GM21390 (cell line): ENCODE measurements at regions not wholly inside any gene's neighbourhood (a gene's known extent, or its start where the extent isn't known, plus 50 kb on each side); places are given as distances from the start of the nearest gene placed in this dataset.

Source experiments
- ATAC-seq: cut with Tn5 transposase; IDR thresholded peaks from one replicate; pipeline ENCODE4 v1.9.1; 2021; ENCODE audit not compliant: unreplicated experiment

DNA sequence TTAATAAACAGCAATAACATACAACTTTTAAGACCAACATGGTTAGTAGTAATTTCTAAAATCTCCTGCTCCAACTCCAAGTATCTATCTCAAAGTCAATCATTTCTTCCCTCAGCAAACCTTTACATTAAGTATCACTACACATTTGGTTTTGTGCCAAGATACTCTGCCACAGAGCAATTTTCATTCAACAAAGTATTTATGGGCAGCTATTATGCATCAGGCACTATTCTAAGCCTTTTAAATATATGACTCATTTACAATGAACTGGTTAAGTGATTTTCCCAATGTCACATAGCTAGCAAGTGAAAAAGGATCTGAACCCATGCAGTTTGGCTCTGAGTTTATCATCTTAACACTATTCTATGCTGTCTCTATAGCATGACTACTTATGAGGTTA lies 264.3 kb downstream of the NOL4 start:
- ATAC-seq, result no peak

DNA sequence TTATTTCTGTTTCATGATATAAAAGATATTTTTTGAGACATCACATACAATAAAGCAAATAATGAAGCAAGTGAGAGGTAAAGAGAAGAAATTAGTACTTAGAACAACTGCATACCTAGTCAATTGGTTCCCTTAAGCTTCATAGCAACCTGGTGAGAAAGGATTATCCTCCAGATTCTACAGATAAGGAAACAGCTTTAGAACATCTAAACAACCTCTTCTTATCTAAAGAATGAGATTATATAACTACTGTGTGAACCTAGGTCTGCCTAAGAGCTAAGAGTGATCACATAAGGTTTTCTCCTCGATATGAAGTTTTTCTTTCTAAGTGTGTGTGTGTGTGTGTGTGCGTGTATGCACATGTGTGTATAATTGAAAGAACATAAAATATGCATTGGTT lies 265.1 kb downstream of the NOL4 start:
- ATAC-seq, result no peak

DNA sequence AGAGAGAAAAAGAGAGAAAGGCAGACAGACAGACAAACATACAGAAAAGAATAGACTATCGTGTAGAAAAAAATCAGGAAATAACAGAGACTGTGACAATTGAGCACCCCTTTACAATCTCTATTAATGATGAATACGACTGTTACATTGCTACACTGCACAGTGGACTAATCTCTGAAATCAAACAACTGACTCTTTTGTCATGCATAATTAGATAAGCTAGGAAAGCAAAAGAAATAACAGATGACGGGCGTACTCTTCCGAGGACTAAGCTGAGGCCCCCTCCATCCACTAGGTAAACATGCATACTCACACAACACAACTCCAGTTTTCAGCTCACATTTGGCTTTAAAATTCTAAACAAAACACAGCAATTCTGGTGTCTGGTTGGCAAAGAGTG lies 267.0 kb downstream of the NOL4 start:
- no peak for ATAC-seq

DNA sequence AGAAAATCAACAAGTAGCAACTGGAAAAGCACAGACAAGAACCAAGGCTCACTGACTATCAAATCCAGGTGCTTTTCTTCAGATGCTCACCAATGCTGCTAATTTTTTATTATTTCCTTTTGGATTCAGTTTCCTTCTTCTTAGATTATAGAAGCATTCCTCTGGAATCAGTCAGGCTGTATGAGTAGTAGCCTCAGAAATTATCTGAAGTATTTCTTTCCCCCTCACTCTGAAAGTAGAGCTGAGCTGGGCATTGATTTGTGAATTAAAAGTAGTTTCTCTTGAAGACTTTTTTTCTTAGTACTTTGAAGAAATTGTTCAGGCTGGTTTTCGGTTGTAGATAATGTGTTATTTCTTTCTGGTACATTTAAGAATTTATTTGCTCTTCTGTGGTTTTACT lies 273.7 kb downstream of the NOL4 start:
- ATAC-seq, result no peak

DNA sequence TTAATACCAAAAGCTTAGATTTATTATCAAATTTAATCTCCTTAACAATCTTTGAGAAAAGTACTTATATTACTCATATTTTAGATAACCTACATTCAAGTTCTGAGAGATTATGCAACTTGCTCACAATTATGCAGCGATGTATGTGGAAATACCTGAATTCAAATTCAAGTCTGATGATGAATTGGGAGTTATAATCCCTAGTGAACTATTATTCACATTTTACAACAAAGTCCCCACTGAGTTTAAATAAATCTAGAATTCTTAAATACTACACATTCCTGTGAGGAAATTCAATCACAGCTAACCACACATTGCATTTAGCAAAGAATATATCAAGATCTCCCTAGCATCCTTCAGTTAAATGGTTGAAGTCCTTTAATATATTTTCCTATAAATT lies 278.4 kb downstream of the NOL4 start:
- no peak for ATAC-seq

DNA sequence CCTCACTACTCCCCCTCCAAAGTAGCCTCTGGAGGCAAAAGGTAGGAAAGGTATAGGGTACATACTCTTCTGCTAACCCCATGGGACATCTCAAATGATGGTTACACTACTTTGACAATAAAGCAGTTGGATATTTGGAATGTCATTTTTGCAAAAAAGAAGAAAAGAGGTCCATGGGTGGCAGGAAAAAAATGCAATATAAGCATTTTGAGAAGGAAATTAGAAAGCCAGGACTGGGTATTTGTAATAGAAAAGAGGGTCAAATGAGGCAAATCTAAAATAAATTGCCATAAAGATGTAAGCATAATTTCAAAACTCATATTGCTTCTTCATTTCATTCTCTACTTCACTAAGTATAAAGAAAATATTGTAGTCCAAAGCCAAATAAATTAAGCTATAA lies 280.2 kb downstream of the NOL4 start:
- no peak for ATAC-seq

DNA sequence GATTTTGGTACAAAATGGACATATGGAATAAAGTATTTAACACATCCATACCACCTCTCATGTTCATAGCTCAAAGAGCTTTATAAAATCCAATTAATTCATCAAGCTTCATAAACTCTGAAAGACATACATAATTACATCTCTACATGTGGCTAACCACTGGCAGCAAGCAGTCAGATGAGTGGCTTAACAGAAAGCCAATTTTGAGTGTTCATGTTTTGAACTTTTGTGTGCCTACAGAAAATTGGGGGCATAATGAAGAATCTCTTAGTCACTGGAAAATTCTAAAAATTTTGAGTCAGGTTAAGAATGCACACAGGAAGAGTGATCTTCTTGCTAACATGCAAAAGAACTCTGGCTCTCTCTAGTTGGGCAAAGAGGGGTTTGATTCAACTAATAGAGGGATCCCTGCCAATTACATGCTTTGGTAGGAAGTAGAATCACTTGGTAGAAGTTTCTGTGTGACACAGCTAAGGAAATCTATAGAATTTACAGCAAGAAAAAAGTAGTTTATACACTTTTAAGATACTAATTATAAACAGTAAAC lies 287.4 kb downstream of the NOL4 start:
- no peak for ATAC-seq

DNA sequence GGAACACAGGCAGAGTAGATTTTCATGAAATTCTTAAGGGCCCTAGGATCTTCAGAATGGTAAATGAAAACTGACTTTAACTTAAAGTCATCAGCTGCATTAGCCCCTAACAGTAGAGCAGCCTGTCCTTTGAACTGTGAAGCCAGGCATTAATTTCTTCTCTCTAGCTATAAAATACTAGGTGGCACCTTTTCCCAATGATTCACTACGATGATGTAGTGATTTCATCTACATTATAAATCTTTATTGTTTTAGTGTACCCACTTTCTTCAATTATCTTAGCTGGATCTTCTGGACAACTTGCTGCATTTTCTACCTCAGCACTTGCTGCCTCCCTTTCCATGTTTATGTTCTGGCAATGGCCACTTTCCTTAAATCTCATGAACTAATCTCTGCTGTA lies 290.5 kb downstream of the NOL4 start:
- ATAC-seq, result no peak

DNA sequence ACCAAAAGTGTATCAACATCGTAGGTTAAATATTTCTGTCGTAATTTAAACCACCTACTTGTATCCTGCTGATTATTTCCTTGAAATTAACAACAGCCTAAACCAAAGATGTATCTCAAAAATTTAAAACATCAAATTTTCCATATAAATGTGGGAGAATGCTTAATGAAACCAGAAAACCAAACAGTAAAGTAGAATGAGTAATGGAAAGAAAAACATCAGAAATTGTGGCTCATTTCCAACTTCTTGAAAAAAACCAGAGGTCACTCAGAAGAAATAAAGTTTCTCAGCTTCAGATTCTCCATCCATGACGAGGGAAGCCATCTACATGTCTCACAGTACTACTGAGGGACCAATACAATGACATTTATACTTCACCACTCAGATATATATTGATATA lies 296.5 kb downstream of the NOL4 start:
- ATAC-seq, result no peak

DNA sequence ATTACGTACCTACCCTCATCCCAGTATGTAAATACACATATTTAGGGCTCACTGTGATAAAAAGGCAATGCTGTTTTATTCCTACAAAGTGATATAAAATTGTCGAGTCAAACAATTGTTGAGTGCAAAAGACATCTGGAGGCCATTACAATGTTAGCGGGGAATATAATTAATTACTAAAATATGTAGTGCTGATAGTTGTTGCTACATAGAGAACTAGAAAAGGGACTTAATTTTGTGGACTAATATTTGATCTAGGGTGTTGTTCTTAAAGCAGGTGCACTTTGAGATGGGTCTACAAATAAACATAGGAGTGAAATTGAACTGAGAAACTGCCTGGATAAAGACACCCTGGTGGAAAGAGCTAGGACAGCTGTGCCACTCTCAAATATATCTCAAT lies 300.1 kb downstream of the NOL4 start:
- ATAC-seq, result no peak

DNA sequence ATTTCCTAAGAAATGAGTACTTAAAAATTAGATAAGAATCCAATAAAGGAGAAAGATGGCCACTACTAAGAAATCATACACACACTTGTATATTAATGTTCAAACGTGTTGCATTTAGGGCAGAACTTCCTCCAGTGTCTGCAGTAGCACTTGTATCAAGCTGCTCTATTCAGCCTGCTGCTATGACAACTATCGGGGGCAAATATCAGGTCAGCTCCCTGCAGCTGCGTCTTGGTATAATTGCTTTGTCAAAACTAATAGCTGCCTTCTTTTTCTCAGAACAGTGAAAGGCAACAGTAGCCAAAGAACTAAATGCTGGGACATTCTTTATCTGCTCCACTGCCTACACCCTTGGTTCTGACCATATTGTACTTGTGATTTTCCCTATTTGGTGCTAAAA lies 300.7 kb downstream of the NOL4 start:
- no peak for ATAC-seq

DNA sequence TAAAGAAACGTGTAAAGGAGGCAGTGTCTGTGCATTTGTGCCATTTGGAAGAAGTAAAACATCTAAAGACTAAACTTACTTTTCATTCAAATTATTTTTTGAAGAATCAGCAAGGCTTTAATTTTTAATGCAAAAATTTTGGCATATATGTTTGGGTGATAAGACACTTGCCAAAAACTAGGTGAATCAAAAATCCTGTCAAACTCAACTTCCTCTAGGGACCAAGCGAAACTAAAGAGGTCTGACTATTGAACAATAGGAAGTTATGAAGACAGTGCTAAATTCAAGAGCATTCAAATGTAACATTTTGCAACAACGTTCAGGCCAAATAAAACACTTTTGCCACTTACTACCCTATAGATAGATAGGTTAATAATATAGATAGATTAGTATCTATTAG lies 306.1 kb downstream of the NOL4 start:
- ATAC-seq, result no peak

DNA sequence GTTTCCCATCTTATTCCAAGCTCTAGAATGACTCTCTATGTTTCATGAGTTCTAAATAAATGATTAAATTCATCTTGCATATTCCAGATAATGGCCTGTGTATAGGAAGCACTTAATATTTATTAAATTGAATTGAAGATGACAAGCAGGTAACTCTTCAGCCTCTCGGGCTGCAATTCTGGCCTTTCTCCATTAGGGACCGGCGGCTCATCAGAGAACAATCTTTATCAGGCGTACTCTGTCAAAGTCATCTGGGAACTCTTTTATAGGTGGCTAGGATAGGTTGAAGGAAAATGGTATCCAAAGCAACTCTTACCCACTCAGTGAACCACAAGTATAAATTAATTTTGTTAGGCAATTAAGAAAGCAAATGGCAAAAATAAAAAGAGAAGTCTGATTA lies 308.5 kb downstream of the NOL4 start:
- no peak for ATAC-seq

DNA sequence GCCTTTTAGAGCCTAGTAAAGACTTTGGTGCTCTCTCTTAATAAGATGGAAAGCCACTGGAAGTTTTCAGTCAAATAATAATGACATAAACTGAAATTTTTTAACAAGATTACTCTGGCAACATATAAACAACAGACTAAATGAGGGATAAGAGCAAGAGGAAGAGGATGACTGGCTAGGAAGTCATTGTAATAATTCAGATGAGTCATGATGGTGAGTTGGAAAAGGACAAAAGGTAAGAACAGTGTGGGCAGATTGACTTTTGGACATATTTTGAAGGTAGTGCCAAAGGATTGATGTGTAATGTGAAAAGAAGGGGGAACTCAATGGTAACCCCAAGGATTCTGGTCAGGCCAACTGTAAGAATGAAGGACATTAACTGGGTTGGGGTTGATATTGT lies 310.3 kb downstream of the NOL4 start:
- no peak for ATAC-seq

DNA sequence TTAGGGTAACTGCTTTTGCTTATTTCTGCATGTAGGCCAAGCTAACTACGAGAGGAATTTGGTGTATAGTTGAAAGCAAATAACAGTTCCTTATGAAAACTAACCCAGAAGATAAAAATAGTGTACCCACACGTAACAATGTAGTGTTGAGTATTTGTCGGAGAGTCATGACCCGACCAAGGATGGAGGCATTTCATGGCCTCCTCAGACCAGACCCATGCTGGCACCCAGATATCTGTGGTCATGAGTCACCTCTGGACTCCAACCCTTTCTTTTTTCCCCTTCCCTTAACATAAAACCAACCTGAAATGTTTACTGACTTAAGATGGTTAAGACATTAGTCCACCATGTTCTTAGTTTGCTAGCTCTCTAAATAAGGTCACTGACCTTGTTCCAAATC lies 318.7 kb downstream of the NOL4 start:
- ATAC-seq, result no peak

DNA sequence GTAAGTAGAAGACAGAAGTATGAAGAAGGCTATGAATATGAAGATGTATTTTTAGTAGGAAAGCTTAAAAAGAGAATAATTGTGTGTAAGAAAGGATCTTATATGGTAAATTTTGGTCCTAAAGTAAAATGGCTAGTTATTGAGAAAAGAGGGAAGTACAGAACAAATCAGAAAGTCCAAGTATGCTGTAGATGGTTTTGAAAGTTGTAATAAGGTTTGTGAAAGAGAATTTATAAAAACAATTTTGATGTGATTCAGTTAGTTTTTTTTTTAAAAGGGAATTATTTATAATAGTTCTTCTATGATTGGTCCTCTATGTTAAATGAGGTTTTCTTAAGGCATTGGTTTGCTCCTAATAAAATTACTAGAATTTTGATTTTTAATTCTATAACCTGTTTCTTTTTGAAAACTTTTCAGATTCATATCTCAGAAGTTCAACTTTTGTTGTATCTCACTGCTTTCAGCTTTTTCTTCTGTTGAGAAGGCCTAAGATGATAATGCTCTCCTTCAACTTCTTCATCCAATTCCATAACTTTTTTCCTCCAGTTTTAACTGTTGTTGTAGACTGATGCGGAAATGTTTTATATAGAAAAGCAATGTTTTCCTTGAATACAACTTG lies 322.7 kb downstream of the NOL4 start:
- ATAC-seq, result no peak

DNA sequence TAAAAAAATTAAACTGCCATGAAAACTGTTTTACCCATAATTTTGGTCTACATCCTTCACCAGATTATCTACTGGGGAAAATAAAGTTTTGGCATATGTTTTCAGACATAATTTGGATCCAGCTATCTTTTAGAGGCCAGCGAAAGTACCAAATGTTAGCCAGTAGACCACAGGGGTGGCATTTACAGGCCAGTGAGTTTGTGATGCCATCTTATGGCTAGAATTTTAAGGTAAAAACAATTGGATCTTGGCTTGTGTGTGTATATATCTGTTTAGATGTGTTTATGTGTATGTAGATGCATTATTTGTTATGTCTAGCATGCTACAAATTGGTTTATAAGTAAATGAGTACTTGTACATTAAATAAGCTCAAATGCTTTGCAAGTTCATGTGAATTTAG lies 322.6 kb downstream of the ASXL3 start:
- ATAC-seq, result no peak

DNA sequence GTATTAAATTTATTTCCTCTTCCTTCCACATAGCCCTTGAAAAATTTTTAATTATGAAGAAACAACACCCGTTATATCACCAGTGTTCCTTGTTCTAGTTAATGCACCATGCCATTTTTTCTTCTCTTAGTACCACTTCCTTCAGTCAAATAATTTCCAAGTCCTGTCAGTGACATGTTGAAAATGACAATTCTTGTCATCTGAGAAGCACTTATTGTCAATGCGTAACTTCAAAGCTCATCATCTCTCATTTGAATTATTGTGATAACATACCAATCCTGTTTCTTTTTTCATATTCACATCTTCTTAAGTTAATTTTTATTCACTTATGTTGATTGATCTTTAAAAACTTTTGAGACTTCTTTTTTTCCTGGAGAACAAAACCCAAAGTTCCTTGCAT lies 320.4 kb downstream of the ASXL3 start:
- ATAC-seq, result no peak

DNA sequence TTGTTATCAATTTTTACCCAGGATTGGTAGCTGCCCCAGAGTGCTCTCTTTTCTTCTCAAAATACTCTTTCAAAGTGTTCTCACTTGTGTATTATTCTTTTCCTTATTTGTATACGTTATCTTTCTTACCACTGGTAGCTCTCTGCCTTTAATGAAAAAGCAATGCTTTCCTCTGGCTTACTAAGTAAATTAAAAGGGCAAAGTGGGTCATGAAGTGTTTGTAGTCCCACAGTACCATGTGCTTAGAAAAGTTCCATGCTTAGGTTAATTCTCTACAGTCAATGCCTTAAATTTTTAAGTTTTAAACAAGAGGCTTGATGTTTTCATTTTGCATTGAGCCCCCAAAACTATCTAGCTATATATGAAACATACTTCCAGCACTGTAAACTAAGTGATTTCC lies 300.2 kb downstream of the ASXL3 start:
- no peak for ATAC-seq

DNA sequence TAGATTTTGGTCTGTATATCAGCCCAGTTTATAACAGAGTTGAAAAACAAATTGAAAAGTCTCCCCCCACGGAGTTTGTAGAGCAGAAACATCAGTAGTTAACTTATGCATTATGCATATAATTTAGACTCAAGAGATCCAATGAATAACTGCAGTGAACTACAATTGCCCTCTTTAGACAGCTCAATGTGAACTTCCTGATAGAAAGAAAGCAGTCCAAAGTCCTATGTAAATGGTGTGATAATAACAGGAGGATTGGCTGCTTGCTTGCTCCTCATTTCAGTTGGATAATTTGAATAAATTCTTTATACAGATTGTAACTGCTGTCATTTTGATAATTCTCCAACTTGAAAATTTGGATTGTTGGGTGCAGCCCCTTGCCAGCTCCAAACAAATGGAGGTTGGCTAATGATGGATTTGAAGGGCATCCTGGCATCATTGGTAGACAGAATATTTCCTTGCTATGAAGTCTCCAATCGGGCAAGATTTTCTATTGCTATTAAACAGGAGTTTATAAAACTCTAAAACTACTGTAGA lies 297.1 kb downstream of the ASXL3 start:
- no peak for ATAC-seq

DNA sequence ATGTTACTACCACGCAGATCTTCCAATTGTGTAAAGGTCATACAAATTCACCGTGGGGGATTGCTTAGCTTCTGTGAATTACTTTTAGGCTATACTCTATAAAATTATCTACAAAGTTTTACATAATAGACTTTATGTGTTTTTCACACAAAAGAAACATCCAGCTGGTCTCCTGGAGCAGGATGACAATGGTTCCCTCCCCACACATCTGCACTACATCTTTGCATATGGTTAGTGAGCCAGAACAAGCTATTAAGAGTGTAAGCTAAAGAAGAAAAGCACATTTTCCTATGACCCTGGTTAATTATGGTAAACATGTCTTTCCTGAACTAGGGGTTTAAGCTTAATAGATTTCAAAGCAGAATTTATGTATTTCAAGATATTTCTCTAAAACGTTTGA lies 295.1 kb downstream of the ASXL3 start:
- ATAC-seq, result no peak

DNA sequence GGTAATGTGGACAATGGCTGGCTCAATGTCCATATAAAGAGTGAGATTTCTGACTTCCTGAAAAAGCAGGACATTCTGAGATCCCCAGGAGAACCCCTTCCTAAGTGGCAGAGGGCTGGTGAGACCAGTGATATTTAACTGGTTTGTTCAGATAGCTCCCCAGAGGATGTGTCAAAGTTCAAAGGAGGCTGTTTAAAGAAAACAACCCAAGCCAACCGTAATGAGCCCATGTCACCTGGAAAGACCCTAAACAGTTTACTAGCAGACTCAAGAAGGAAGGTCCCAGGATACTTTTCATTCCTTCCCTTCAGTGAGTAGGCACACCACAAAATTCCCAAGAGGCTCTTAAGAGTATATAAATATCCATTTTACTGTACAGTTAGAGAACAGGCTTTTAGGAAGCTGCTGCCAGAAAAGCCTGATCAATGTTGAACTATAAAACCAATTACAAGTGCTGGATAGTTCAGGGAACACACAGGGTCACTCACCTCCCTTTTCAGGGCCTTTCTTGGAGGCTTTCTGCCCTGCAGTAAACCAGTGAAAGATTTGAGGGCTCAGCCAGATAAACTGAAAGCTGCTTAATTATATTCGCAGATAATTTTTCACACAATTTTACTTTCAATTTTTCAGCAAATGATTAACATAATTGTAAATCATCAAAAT lies 293.5 kb downstream of the ASXL3 start:
- no peak for ATAC-seq

DNA sequence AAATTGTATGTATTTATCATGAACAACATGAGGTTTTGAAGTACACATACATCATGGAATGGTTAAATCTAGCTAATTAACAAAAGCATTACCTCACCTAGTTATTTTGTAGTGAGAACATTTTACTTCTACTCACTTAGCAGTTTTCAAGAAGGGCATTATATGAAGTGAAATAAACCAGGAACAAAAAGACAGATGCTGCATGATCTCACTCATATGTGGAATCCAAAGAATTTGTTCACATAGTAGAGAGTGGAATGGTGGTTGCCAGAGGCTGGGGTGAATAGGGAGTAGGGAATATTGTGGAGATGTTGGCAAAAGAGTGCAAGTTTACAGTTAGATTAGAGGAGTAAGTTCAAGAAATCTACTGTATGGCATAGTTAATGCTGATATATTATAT lies 292.0 kb downstream of the ASXL3 start:
- ATAC-seq, result no peak
